Retinal pigment epithelial cell (primary cell): ENCODE measurements at regions not wholly inside any gene's neighbourhood (a gene's known extent, or its start where the extent isn't known, plus 50 kb on each side); places are given as distances from the start of the nearest gene placed in this dataset.

Experiments used
- DNase-seq: peaks from one replicate; pipeline ENCODE4 v3.0.0-alpha.2; 2010; ENCODE audit warnings: low read depth
- H3K4me3 ChIP-seq: 2 replicates; pipeline ENCODE4 v1.5.1; 2011; ENCODE audit warnings: mild to moderate bottlenecking, low read length, control low read depth, moderate library complexity
- TF ChIP-seq, protein P1 (sequence below): conservative IDR thresholded peaks from 2 replicates; pipeline ENCODE4 v1.5.1; 2011; ENCODE audit warnings: low read depth, low read length, control low read depth, inconsistent platforms

DNA sequence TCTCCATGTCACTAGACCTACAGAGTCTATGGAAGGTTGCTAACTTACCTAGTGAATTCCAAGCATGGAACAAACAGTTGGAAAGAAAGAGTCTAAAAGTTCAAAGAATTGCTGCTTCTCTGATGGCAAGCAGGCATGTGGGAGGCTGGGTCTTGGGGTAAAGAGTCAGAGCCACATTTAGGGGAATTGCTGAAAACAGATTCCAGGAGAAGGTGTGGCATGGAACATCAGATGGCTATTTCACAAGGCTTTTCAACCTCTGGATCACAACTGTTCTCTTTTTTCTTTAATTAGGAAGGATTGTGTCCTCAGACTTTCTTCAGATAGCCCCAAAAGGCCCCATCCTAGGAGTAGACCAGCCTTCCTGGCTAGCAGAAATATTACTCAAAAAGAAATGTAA is 601.5 kb downstream of the MAFB start:
- DNase-seq: no peak
- TF ChIP-seq, protein P1, sequence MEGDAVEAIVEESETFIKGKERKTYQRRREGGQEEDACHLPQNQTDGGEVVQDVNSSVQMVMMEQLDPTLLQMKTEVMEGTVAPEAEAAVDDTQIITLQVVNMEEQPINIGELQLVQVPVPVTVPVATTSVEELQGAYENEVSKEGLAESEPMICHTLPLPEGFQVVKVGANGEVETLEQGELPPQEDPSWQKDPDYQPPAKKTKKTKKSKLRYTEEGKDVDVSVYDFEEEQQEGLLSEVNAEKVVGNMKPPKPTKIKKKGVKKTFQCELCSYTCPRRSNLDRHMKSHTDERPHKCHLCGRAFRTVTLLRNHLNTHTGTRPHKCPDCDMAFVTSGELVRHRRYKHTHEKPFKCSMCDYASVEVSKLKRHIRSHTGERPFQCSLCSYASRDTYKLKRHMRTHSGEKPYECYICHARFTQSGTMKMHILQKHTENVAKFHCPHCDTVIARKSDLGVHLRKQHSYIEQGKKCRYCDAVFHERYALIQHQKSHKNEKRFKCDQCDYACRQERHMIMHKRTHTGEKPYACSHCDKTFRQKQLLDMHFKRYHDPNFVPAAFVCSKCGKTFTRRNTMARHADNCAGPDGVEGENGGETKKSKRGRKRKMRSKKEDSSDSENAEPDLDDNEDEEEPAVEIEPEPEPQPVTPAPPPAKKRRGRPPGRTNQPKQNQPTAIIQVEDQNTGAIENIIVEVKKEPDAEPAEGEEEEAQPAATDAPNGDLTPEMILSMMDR: no peak
- H3K4me3 ChIP-seq: no peak overlapping the region

DNA sequence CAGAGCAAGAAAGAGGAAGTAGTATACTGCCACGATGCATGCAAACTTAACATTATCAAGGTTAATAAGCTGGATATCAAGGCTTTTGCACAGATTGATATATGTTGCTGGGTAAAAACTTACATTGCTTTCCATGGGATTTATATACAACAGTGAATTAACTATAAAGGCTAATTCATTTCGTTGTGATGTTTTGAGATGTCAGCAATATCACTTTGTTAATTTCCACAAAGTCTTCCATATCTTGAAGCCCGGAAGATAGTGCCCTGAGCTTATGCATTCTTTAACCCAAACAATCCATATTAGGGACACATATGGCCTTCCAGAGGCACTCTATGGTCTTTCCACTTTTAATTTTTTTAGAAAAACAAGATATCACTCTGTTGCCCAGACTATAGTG is 603.5 kb downstream of the MAFB start:
- no peak overlapping the region for H3K4me3 ChIP-seq
- TF ChIP-seq, protein P1: no peak
- no peak for DNase-seq

DNA sequence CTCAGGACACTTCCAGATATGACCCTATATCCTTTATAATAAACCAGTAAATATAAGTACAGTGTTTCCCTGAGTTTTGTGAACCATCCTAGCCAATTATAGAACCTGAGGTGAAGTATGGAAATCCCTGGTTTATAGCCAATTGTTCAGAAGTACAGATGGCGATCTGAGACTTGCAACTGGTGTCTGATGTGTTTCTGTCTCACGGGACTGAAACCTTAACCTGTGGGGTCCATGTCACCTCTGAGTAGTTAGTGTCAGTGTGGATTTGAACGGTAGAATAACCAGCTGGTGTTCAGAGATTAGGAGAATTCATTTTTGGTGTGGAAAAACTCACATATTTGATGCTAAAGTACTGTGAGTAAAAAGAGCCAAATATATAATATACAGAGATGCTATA is 606.6 kb downstream of the MAFB start:
- DNase-seq: no peak
- TF ChIP-seq, protein P1: no peak

GRCh38 chr20:40081653-40082052 is 607.4 kb downstream of the MAFB start:
- TF ChIP-seq, protein P1: no peak
- DNase-seq: no peak
- no peak overlapping the region for H3K4me3 ChIP-seq

More for the DNA sequence above, 606.6 kb downstream of the MAFB start:
- no peak overlapping the region for H3K4me3 ChIP-seq

GRCh38 chr20:40080041-40080652 is 608.9 kb downstream of the MAFB start:
- TF ChIP-seq, protein P1: no peak
- no peak overlapping the region for H3K4me3 ChIP-seq
- DNase-seq: no peak

DNA sequence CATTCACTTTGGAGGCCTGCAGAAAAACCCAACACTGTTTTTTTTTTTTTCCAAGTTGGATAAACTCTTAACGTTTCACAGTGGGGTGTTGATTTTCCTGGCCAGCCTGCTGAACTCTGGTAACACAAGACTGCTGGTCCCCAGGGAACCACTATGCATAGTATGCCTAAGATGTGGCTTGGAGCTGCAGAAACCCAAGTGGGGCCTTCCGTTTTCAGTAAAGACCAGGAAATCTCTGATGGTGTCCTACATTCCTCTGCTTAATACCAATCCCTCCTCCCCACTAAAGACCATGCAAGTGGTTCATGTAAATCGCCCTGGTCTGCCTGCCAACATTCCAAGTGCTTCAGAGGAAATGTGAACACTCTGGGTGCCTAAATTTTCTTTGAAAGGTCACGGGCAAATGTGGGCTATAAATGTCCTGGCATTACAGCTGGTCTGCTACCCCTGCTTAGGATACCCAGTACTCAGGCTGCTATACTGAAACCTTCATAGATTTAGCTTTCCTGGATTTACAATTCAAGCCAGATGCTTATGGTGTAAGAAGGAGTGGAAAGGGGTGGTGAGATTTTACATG is 615.4 kb downstream of the MAFB start:
- no peak overlapping the region for H3K4me3 ChIP-seq
- TF ChIP-seq, protein P1: no peak
- no peak for DNase-seq

GRCh38 chr20:40072907-40073306 is 616.1 kb downstream of the MAFB start:
- DNase-seq: no peak
- no peak overlapping the region for H3K4me3 ChIP-seq
- TF ChIP-seq, protein P1: no peak
